SK-N-SH (cell line): ENCODE measurements at regions not wholly inside any gene's neighbourhood (a gene's known extent, or its start where the extent isn't known, plus 50 kb on each side); places are given as distances from the start of the nearest gene placed in this dataset.

ENCODE experiments used
- CTCF ChIA-PET: fragments of 300-600, 350-600 bp; formaldehyde crosslinking; extraction: SDS; loops from one replicate; lab custom pipeline; 2021; lab: Yijun Ruan, JAX
- POLR2A ChIA-PET: fragments of 350-600 bp; sonication (Branson Sonifier 250); formaldehyde crosslinking; extraction: SDS; loops from one replicate; lab custom pipeline; 2020; ENCODE audit warnings: antibody characterized with exemption, inconsistent platforms; lab: Yijun Ruan, JAX
- DNase-seq: peaks from one replicate; pipeline ENCODE4 v3.0.0; 2012
- H2AFZ ChIP-seq: fragments of 200-600 bp; sonication (generic); 2 replicates; pipeline ENCODE4 v1.8.1; 2016; ENCODE audit warnings: antibody characterized with exemption, mild to moderate bottlenecking, low read depth
- H3F3A ChIP-seq: fragments of 200-600 bp; sonication (generic); replicated peaks from 2 replicates; pipeline ENCODE3; 2016; ENCODE audit warnings: antibody characterized with exemption, mild to moderate bottlenecking; ENCODE audit not compliant: insufficient read depth
- H3K27ac ChIP-seq, 2 experiments: fragments of 200-500 bp in 1 of 2; fragments of 200-600 bp in 1 of 2; sonication (Bioruptor generic) in 1 of 2; sonication (generic), shearing (Covaris generic) in 1 of 2; 2 replicates each; pipeline versions ENCODE4 v1.5.1 to v1.6.1; 2014 to 2016; ENCODE audit warnings: low read depth in 2 of 2, inconsistent platforms in 1 of 2, low read length in 1 of 2, mild to moderate bottlenecking in 1 of 2, mixed read lengths in 1 of 2
- H3K27me3 ChIP-seq: fragments of 200-600 bp; sonication (generic), shearing (Covaris generic); 2 replicates; pipeline ENCODE4 v1.6.1; 2016; ENCODE audit warnings: mixed run types; ENCODE audit not compliant: insufficient read depth
- H3K36me3 ChIP-seq, 2 experiments: fragments of 200-500 bp in 1 of 2; fragments of 200-600 bp in 1 of 2; sonication (Bioruptor generic) in 1 of 2; sonication (generic) in 1 of 2; replicated peaks in 1 of 2; 2 replicates each; pipeline versions ENCODE3 to v1.5.1; 2014 to 2016; ENCODE audit warnings: low read length in 1 of 2, mild to moderate bottlenecking in 1 of 2; ENCODE audit not compliant: insufficient read depth in 2 of 2, control insufficient read depth in 1 of 2
- H3K4me1 ChIP-seq, 2 experiments: fragments of 200-500 bp in 1 of 2; fragments of 200-600 bp in 1 of 2; sonication (Bioruptor generic) in 1 of 2; sonication (generic), shearing (Covaris generic) in 1 of 2; 2 replicates each; pipeline versions ENCODE4 v1.5.1 to v1.6.1; 2014 to 2016; ENCODE audit warnings: low read depth in 1 of 2, low read length in 1 of 2, mixed run types in 1 of 2; ENCODE audit not compliant: insufficient read depth in 2 of 2, control insufficient read depth in 1 of 2
- H3K4me2 ChIP-seq: fragments of 200-600 bp; sonication (generic), shearing (Covaris generic); 2 replicates; pipeline ENCODE4 v1.6.1; 2017; ENCODE audit warnings: mixed run types
- H3K4me3 ChIP-seq, 2 experiments: fragments of 200-500 bp in 1 of 2; fragments of 200-600 bp in 1 of 2; sonication (Bioruptor generic) in 1 of 2; sonication (generic), shearing (Covaris generic) in 1 of 2; 2 replicates each; pipeline versions ENCODE4 v1.5.1 to v1.8.1; 2014 to 2016; ENCODE audit warnings: low read depth in 2 of 2, inconsistent platforms in 1 of 2, low read length in 1 of 2, mild to moderate bottlenecking in 1 of 2, mixed read lengths in 1 of 2, moderate library complexity in 1 of 2
- H3K79me2 ChIP-seq: fragments of 200-600 bp; sonication (generic); 2 replicates; pipeline ENCODE4 v1.8.1; 2017; ENCODE audit warnings: mild to moderate bottlenecking; ENCODE audit not compliant: insufficient read depth
- H3K9ac ChIP-seq: fragments of 200-600 bp; sonication (generic); 2 replicates; pipeline ENCODE4 v1.6.1; 2017; ENCODE audit warnings: mixed run types
- H3K9me2 ChIP-seq: fragments of 200-600 bp; sonication (generic); 2 replicates; pipeline ENCODE4 v1.6.1; 2017; ENCODE audit warnings: mixed run types
- H3K9me3 ChIP-seq: fragments of 200-600 bp; sonication (generic); 2 replicates; pipeline ENCODE4 v1.6.1; 2017; ENCODE audit warnings: mixed run types, mild to moderate bottlenecking, moderate library complexity
- H4K20me1 ChIP-seq: fragments of 200-600 bp; sonication (generic); 2 replicates; pipeline ENCODE4 v1.6.1; 2017; ENCODE audit warnings: mild to moderate bottlenecking, mixed run types; ENCODE audit not compliant: insufficient read depth
- EZH2phosphoT487 ChIP-seq: fragments of 200-600 bp; sonication (generic); IDR thresholded peaks from 2 replicates; pipeline ENCODE4 v1.6.1; 2017; ENCODE audit warnings: low read depth, mixed run types, mild to moderate bottlenecking, antibody characterized with exemption, moderate library complexity, borderline replicate concordance
- FOXJ3 ChIP-seq: sonication (generic); formaldehyde crosslinking; IDR thresholded peaks from 2 replicates; pipeline ENCODE4 v1.5.1; 2020; ENCODE audit warnings: mild to moderate bottlenecking, missing genetic modification reagents
- JUND ChIP-seq: IDR thresholded peaks from 2 replicates; pipeline ENCODE4 v1.4.0; 2012
- MAX ChIP-seq: IDR thresholded peaks from 2 replicates; pipeline ENCODE4 v1.4.0; 2012; ENCODE audit warnings: low read depth
- MEF2A ChIP-seq: IDR thresholded peaks from 2 replicates; pipeline ENCODE4 v1.4.0; 2012; ENCODE audit warnings: low read depth, borderline replicate concordance
- MXI1 ChIP-seq: IDR thresholded peaks from 2 replicates; pipeline ENCODE4 v1.6.1; 2012; ENCODE audit warnings: mild to moderate bottlenecking, low read depth, low read length, improper control_type of control experiment
- NFIC ChIP-seq: IDR thresholded peaks from 2 replicates; pipeline ENCODE4 v1.4.0; 2012; ENCODE audit warnings: borderline replicate concordance
- NRF1 ChIP-seq: IDR thresholded peaks from 2 replicates; pipeline ENCODE4 v1.6.1; 2012; ENCODE audit warnings: low read depth, mild to moderate bottlenecking, low read length
- PBX3 ChIP-seq: IDR thresholded peaks from 2 replicates; pipeline ENCODE4; 2012
- RCOR1 ChIP-seq: fragments of 150-350 bp; IDR thresholded peaks from 2 replicates; pipeline ENCODE4 v1.6.1; 2017; ENCODE audit warnings: antibody characterized with exemption, low read length
- RXRA ChIP-seq: IDR thresholded peaks from 2 replicates; pipeline ENCODE4 v1.4.0; 2012; ENCODE audit warnings: low read depth, mild to moderate bottlenecking, borderline replicate concordance
- YY1 ChIP-seq: IDR thresholded peaks from 2 replicates; pipeline ENCODE4 v1.4.0; 2012; ENCODE audit warnings: low read depth, mild to moderate bottlenecking
- ZBTB33 ChIP-seq: IDR thresholded peaks from 2 replicates; pipeline ENCODE4 v1.4.0; 2012; ENCODE audit warnings: low read depth, borderline replicate concordance
- WGBS: methylation state at CpG from one replicate; pipeline ENCODE4 v1.1.6; 2017; ENCODE audit warnings: low lambda C conversion rate; 5-methylcytosine and 5-hydroxymethylcytosine counted together

DNA sequence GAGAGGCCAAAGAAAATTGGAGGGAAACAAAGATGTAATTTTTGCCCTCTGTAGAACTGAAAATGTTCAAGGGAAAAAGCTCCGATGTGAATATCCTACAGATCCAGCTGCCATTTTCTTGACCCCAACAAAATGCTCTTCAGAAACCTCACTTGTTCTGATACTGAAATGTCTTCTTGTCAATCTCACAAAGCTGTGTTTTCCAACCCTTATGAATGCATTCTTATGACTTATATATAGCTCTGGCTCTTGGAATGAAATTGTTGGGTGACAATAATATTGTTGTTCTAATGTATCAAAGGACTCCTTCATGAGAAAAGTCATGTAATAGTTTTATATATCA, 157.1 kb upstream of the TGFBR2 start:
- CTCF ChIA-PET = no interaction called here
- Histone ChIP-seq H2AFZ (no peak overlapping the region; the same call in 1 of the 2 replicates), H3F3A (peaks cover 6% of the 10 kb centered on the region), H3K27ac (no peak overlapping the region), H3K4me3 (no peak overlapping the region), H3K9me3 (peaks cover 6% of the 10 kb centered on the region), H3K36me3 (no peaks in the 10 kb centered on the region), H3K4me2 (no peak overlapping the region), H3K9ac (no peak overlapping the region), H3K27me3 (no peaks in the 10 kb centered on the region), H3K9me2 (no peaks in the 10 kb centered on the region), H3K79me2 (no peaks in the 10 kb centered on the region), H4K20me1 (no peaks in the 10 kb centered on the region), H3K4me1 (no peaks in the 10 kb centered on the region; a peak in 1 of 4 replicates)
- no peak for TF ChIP-seq MEF2A
- TF ChIP-seq JUND = no peak
- no peak for TF ChIP-seq NRF1
- TF ChIP-seq FOXJ3 (CRISPR knock-in tag) = no peak
- no peak for TF ChIP-seq RXRA
- TF ChIP-seq YY1 = no peak
- POLR2A ChIA-PET = no interaction called here
- no peak for DNase-seq
- WGBS = 96% methylated on average over 1 of the region's 1 CpG

DNA sequence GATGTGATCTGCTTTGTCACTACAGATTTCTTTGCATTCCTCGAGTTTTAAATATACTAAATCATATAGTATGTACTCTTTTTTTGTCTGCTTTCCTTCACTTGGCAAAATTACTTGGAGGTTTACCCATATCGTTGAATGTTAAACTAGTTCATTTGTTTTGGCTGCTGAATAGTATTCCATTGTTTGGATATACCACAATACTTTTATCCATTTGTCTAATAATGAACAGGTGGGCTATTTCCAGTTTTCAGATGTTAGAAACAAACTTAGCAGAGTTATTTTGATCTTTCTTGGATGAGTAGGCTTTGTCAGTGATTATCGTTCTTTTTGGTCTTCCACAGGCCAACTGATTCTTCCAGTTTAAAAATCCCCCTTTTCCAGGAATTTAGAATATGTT, 154.0 kb upstream of the TGFBR2 start:
- Histone ChIP-seq H2AFZ (no peak overlapping the region), H3K9me3 (peaks cover 6% of the 10 kb centered on the region), H3K79me2 (no peaks in the 10 kb centered on the region), H4K20me1 (no peaks in the 10 kb centered on the region), H3K9me2 (no peaks in the 10 kb centered on the region), H3K4me1 (no peaks in the 10 kb centered on the region; a peak in 1 of 4 replicates), H3K4me2 (no peak overlapping the region), H3K36me3 (no peaks in the 10 kb centered on the region), H3K27me3 (no peaks in the 10 kb centered on the region), H3K4me3 (no peak overlapping the region), H3F3A (peaks cover 9% of the 10 kb centered on the region), H3K27ac (no peak overlapping the region; a peak in 2 of 4 replicates), H3K9ac (no peak overlapping the region)
- 75% methylated on average over 3 of the region's 3 CpGs for WGBS
- CTCF ChIA-PET = no interaction called here
- TF ChIP-seq NFIC = no peak
- TF ChIP-seq PBX3 = no peak
- no peak for TF ChIP-seq RCOR1
- TF ChIP-seq MXI1 = no peak
- TF ChIP-seq MAX = no peak
- TF ChIP-seq ZBTB33 = no peak
- no peak for TF ChIP-seq EZH2phosphoT487
- DNase-seq = no peak
- POLR2A ChIA-PET = no interaction called here
